Mesodermal cell (in vitro differentiated cells): ENCODE measurements at regions not wholly inside any gene's neighbourhood (a gene's known extent, or its start where the extent isn't known, plus 50 kb on each side); places are given as distances from the start of the nearest gene placed in this dataset.

Experiments used
- H3K27ac ChIP-seq: 2 replicates; pipeline ENCODE4 v1.7.0; 2013; ENCODE audit warnings: mild to moderate bottlenecking, low read depth, low read length, moderate library complexity; ENCODE audit not compliant: severe bottlenecking
- H3K36me3 ChIP-seq: 2 replicates; pipeline ENCODE4 v1.7.1; 2013; ENCODE audit warnings: mild to moderate bottlenecking, low read length, moderate library complexity; ENCODE audit not compliant: control insufficient read depth, insufficient read depth
- H3K4me1 ChIP-seq: one replicate; pipeline ENCODE4 v1.7.1; 2013; ENCODE audit warnings: mild to moderate bottlenecking, low read length; ENCODE audit not compliant: insufficient read depth, control insufficient read depth, poor library complexity, severe bottlenecking
- H3K4me3 ChIP-seq: 2 replicates; pipeline ENCODE4 v1.7.0; 2013; ENCODE audit warnings: low read length, control low read depth, mild to moderate bottlenecking; ENCODE audit not compliant: insufficient read depth, poor library complexity, severe bottlenecking; ENCODE audit errors: extremely low read depth
- H3K9me3 ChIP-seq: 2 replicates; pipeline ENCODE4 v1.7.1; 2013; ENCODE audit warnings: mild to moderate bottlenecking, low read length, moderate library complexity; ENCODE audit not compliant: control insufficient read depth
- WGBS, 2 experiments: methylation state at CpG; one replicate each; pipeline ENCODE4 v1.1.5; 2013; ENCODE audit warnings: missing lambda C conversion rate in 2 of 2; ENCODE audit not compliant: insufficient coverage in 2 of 2; 5-methylcytosine and 5-hydroxymethylcytosine counted together

DNA sequence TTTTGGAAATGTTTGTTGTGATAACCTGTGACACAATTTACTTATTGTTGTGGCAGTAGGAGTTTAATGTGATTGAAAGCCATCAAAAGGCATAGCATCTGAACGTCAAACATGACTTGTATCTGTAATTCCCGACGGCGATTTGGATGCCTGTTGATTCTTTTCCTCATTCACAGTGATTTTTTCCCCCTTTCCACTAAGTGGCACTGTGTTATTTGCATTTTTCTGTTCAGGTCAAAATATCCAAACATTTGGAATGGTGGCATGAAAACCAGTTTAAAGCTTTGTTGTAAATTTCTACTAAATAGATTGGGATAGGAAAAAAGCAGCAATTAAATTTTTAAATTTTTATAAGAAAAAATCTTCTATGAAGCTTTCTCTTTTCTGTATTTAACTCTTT, 259.9 kb upstream of the KCNH8 start:
- Histone ChIP-seq H3K27ac (no peak overlapping the region), H3K36me3 (no peaks in the 10 kb centered on the region), H3K4me1 (no peaks in the 10 kb centered on the region), H3K9me3 (no peaks in the 10 kb centered on the region), H3K4me3 (no peak overlapping the region)
- 72 to 89% methylated on average over 4 of the region's 4 CpGs for WGBS, 2 experiments

DNA sequence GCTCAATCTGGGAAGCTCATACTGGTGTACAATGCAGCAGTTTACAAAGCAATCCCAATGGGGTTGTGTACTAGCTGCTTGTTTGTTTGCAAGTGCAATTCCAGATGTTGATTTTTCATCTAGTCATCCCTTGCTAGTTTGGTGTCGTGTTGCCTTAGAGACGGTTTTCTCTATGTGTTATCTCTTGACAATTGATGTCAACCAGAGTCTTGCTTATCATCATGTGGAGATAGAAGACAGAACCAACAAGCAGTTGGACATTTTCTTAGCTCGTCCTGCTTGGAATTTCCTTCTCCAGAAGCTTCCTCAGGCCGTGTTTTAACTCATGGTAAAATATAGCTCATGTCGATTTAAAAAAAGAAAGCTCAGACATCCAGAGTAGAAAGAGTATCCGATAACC, 262.0 kb upstream of the KCNH8 start:
- Histone ChIP-seq H3K36me3 (no peaks in the 10 kb centered on the region), H3K9me3 (no peaks in the 10 kb centered on the region), H3K4me1 (no peaks in the 10 kb centered on the region), H3K27ac (peak overlapping the region; percentile 82), H3K4me3 (no peak overlapping the region)
- 80 to 82% methylated on average over 3 to 4 of the region's 6 CpGs for WGBS, 2 experiments

DNA sequence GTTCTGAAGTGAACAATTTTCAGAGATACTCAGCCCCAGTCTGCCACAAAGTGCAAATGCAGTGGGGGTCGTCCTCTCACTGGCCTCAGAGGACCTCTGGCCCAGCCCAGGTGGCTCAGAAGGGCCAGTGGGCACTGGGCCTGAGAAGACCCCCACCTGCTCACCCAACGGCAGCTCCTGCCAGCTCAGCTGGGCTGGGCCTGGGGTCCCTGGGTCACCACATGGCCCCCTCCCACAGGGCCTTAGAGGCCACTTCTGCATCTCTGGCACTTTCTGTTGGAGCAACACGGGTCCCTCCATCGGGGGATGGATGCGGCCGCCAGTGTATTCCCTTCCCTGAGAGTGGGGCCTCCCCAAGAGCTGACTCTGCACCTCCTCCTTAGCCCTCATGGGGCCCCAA, 262.7 kb upstream of the KCNH8 start:
- H3K4me1 ChIP-seq, result no peaks in the 10 kb centered on the region
- no peak overlapping the region for H3K27ac ChIP-seq
- no peaks in the 10 kb centered on the region for H3K9me3 ChIP-seq
- 100% methylated on average over 1 of the region's 6 CpGs for WGBS, 2 experiments
- H3K36me3 ChIP-seq, result no peaks in the 10 kb centered on the region
- no peak overlapping the region for H3K4me3 ChIP-seq

DNA sequence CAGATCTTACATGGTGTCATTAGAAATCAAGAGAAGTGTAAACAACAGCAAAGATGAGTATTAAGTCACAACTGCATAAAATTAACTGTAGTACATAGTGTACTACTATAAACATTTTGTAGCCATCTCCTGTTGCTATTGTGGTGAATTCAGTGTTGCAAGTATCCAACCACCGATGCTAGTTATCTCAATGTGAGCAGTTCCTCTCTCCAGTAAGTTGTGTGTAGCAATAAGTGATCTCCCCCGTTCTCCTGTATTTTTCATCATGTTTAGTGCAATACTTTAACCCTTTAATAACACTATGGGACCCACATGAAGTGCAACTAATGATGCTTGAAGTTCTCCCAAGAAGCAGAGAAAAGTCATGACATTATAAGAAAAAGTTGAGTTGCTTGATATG, 264.7 kb upstream of the KCNH8 start:
- H3K4me3 ChIP-seq, result no peak overlapping the region
- H3K4me1 ChIP-seq, result no peaks in the 10 kb centered on the region
- H3K9me3 ChIP-seq, result no peaks in the 10 kb centered on the region
- WGBS, 2 experiments, result 60% methylated on average over 1 of the region's 2 CpGs; no CpG with 5 or more reads in 1 of the 2 experiments
- no peaks in the 10 kb centered on the region for H3K36me3 ChIP-seq
- H3K27ac ChIP-seq, result no peak overlapping the region

DNA sequence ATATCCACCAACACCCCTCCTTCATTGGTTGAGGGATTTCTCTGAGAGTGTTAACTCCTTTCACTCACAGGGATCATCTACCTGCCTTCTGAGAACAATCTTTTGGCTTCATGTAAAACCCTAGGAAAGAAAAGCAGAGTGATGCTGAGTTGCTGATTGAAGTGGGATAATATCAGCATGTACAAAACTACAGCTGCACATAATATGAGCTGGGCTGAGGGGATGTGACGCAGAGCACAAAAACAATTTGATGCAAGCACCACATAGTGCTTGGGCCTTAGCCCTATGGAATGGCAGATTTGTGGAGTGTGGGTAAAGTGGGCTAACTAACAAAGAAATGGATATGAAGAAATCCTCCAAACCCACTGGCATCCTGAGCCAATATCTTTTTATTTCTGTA, 267.6 kb upstream of the KCNH8 start:
- H3K9me3 ChIP-seq, result no peaks in the 10 kb centered on the region
- H3K36me3 ChIP-seq, result no peaks in the 10 kb centered on the region
- no peaks in the 10 kb centered on the region for H3K4me1 ChIP-seq
- no peak overlapping the region for H3K27ac ChIP-seq
- no CpG with 5 or more reads among the region's 1 CpG for WGBS, 2 experiments
- H3K4me3 ChIP-seq, result no peak overlapping the region

DNA sequence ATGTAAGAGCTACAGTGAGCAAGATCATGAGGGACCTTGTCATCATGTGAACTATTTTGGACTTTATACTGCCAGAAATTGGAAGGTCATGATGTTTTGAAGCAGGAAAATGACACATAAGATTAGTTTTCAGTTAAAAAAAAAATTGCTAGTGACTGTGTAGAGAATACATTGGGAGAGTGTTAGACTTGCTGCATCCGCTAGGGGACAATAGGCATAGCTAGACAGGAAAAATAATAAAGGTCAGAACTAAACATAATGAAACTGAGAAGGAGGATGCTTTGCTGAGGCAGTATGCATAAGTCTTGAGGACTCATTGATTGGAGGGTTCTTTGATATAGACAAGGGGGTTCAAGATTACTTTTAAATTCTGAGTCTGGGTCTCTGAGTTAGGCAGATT, 275.8 kb upstream of the KCNH8 start:
- H3K9me3 ChIP-seq, result no peaks in the 10 kb centered on the region
- 100% methylated on average over 1 of the region's 1 CpG for WGBS, 2 experiments
- no peaks in the 10 kb centered on the region for H3K4me1 ChIP-seq
- no peak overlapping the region for H3K27ac ChIP-seq
- no peaks in the 10 kb centered on the region for H3K36me3 ChIP-seq
- H3K4me3 ChIP-seq, result no peak overlapping the region

DNA sequence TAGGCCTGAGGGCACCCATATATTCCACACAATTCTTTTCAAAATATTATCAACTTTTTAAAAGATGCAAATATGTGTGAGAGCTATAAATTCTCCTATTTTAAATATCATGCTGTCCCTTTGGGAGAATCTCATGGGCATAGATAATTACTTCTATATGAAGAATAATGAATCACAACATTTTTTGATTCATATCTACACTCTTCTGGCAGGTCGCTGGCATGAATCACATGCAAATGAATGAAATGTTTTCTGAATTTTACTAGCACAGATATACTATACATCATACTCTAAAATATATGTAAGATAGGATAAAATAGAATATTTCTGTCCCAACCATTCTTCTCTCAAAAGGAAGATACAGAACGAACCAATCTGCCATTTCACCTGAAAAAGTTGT, 277.7 kb upstream of the KCNH8 start:
- no peak overlapping the region for H3K27ac ChIP-seq
- WGBS, 2 experiments, result no CpG with 5 or more reads among the region's 2 CpGs
- H3K4me3 ChIP-seq, result no peak overlapping the region
- H3K4me1 ChIP-seq, result no peaks in the 10 kb centered on the region
- no peaks in the 10 kb centered on the region for H3K9me3 ChIP-seq
- H3K36me3 ChIP-seq, result no peaks in the 10 kb centered on the region

DNA sequence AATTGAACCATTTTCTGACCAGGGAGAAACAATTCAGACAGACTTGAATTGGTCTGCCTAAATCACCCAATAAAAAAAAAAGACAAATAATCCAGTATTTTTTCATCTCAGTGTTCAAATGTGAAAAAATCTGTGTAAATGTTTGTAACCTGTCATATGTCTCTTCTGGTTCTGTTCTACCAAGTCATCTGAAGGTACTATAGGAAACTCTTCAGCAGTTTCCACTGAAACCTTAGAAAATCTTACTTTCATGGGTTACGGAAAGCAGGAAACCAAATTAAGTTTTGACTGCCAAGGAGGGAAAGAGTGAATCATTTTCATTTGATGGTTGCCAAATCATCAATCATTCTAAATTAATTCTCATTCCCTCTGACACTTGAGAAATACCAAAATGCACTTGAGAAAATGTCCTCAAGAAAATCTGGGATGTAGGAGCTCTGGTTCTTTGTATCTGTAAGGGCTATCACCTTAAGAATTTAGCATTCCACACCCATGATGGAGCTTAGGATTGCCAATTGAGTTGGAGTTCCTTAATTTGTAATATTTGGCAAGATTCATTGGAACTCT, 278.2 kb upstream of the KCNH8 start:
- WGBS, 2 experiments, result no CpG with 5 or more reads among the region's 1 CpG
- no peaks in the 10 kb centered on the region for H3K9me3 ChIP-seq
- H3K36me3 ChIP-seq, result no peaks in the 10 kb centered on the region
- no peak overlapping the region for H3K4me3 ChIP-seq
- no peaks in the 10 kb centered on the region for H3K4me1 ChIP-seq
- no peak overlapping the region for H3K27ac ChIP-seq

DNA sequence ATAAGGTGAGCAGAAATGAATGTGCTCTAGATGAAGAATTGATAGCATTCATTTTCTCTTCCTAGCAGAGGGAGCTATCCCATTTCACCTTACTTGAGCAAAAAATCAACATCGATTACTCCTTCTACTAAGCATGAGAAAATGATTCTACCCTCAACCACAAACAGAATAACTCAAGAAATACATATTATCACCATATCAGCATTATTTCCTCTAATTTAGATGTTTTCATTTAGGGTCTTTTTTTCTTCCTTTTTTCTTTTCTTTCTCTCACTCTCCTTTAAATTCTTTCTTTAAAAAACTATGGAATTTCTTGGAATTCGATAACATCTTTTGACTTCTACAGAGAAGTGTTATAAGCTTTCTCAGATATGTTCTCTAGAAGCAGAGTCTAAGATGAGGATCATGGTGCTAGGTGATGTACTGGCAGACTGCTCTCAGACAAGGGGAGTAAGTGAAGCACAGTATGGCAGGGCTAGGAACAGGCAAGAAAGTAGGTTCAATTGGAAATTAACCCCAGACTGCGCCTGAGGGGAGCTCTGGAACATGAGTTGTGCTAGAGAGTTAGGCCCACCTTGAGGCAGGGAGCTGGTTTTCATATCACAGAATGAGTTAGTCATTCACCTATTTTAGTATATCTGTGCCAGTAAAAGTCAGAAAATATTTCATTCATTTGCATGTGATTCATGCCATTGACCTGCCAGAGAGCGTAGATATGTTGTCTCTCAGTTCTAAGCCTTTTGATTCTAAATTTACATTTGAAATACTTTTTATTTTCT, 279.2 kb upstream of the KCNH8 start:
- 82 to 100% methylated on average over 1 to 2 of the region's 4 CpGs for WGBS, 2 experiments
- Histone ChIP-seq H3K9me3 (no peaks in the 10 kb centered on the region), H3K36me3 (no peaks in the 10 kb centered on the region)

DNA sequence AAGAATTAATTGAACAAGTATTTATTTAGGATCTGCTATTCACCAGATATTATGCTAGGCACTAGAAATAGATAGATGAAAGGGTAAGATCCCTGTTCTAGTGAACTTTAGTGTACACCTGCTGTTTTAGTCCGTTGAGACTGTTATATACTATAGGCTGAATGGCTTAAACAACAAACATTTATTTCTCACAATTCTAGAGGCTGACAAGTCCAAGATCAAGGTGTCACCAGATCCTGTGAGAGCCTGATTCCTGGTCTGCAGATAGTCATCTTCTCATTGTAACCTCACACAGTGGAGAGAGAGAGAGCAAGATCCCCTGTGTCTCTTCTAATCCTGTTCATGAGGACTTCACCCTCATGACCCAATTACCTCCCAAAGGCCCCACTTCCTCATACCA, 281.4 kb upstream of the KCNH8 start:
- H3K9me3 ChIP-seq, result no peaks in the 10 kb centered on the region
- no peaks in the 10 kb centered on the region for H3K36me3 ChIP-seq
- no peak overlapping the region for H3K4me3 ChIP-seq
- no CpG with 5 or more reads among the region's 1 CpG for WGBS, 2 experiments
- H3K4me1 ChIP-seq, result no peaks in the 10 kb centered on the region
- H3K27ac ChIP-seq, result no peak overlapping the region

More for the DNA sequence above, 279.2 kb upstream of the KCNH8 start:
- no peaks in the 10 kb centered on the region for H3K4me1 ChIP-seq
- H3K4me3 ChIP-seq, result no peak overlapping the region
- no peak overlapping the region for H3K27ac ChIP-seq
